HG02759 (cell line): ENCODE measurements at regions not wholly inside any gene's neighbourhood (a gene's known extent, or its start where the extent isn't known, plus 50 kb on each side); places are given as distances from the start of the nearest gene placed in this dataset.
"Not testable (repeated sequence)": the region's sequence is repeated elsewhere in the genome, so short reads cannot be mapped to it uniquely, and the experiment has no call there.

Source experiments
- ATAC-seq: cut with Tn5 transposase; IDR thresholded peaks from one replicate; pipeline ENCODE4 v1.9.1; 2021; ENCODE audit warnings: mild to moderate bottlenecking, moderate library complexity; ENCODE audit not compliant: unreplicated experiment

DNA sequence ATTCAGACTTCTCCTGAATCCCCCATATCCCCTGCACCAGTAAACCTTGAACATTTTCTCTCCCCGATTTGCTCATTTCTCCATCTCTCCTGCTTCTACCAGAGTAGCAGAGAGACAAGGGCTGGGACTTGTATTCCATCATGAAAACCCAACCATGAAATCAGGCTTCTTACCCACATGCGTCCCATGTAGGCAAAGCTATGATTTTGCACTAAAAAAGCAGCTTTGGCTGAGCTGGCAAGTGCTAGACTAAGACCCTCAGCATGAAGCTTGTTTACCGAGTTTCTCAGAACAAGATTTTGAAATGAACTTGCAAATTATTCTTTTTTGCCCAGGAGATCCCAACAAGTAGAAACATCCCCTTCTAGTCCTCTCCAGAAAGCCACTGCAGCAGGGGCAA, 80.3 kb upstream of the RFLNA start:
- ATAC-seq: no peak

DNA sequence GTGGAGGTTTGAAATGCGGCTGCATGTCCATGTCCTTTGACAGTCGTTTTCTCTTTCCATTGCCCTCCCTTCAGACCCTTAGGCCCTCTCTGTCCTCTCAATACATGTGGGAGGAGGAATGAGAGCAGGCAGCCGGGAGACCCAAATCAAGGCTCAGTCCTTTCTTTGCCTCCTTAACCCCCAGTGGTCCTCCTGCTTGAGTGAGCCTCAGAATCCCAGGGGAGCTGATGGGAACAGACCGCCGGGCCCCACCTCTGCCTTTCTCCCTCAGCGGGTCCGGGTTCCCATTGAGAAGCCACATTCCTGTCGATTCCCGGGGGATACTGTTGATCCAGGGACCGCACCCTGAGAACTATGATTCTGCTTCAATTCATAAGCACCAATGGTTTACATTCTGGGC, 77.9 kb upstream of the RFLNA start:
- ATAC-seq: no peak

DNA sequence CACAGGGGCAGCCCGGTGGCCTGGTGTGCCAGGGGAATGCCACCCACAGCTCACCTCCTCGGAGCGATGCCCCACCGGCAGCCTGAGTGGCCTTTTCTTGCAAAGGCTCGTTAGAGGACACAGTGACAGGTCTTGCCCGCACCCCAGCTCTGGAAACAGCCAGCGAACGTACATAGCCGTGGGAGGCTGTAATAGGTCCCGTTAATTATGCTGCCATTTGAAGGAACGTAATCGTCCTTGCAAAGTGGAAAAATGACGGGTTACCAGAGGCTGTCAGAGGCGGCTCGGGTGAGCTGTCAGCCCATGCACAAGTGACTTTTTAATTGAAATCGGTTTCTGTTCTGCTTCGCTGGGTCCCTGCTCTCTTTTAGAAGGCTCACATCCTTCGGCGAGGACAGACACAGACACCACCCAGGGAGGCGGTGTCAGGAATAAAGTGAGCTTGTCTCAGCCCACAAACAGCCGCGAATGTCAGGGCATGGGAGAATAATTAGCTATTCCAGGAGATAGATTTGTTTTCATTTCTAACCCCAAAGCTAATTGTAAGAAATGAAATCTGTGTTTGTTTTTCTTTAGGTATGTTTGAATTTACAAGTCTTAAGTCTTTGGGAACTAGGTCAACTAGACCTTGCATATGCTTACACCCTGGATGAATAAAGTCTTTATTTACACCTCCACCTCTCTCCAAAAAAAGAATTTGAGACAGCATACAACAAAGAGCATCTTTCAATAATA, 77.2 kb upstream of the RFLNA start:
- ATAC-seq: no peak

DNA sequence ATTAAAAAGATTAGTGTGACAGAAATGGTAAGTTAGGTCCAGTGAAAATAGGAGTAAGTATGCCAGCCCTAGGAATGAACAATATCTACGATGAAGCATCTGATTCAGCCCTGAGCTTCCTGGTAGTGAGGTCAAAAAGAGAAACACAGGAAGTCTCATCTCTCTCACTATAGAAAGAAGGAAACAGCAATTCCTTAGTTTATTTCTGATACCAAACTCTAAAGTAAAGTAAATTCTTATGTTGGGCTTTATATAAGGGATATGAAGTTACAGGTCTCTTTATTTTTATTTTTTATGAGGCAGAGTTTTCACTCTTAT, 76.7 kb upstream of the RFLNA start:
- ATAC-seq: no peak

DNA sequence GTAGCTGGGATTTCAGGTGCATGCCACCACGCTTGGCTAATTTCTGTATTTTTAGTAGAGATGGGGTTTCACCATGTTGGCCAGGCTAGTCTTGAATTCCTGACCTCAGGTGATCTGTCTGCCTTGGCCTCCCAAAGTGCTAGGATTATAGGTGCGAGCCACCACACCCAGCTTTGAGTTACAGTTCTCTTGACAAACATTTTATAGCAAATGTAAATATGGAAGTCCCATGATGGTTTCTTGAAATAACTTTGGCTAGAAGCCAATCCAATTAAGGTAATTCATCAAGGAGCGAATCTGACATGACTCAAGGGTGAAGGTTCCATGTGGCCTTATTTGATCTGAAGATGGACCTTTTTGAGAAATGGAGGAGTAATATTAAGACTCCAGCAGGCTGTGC, 76.2 kb upstream of the RFLNA start:
- ATAC-seq: not testable (repeated sequence)

DNA sequence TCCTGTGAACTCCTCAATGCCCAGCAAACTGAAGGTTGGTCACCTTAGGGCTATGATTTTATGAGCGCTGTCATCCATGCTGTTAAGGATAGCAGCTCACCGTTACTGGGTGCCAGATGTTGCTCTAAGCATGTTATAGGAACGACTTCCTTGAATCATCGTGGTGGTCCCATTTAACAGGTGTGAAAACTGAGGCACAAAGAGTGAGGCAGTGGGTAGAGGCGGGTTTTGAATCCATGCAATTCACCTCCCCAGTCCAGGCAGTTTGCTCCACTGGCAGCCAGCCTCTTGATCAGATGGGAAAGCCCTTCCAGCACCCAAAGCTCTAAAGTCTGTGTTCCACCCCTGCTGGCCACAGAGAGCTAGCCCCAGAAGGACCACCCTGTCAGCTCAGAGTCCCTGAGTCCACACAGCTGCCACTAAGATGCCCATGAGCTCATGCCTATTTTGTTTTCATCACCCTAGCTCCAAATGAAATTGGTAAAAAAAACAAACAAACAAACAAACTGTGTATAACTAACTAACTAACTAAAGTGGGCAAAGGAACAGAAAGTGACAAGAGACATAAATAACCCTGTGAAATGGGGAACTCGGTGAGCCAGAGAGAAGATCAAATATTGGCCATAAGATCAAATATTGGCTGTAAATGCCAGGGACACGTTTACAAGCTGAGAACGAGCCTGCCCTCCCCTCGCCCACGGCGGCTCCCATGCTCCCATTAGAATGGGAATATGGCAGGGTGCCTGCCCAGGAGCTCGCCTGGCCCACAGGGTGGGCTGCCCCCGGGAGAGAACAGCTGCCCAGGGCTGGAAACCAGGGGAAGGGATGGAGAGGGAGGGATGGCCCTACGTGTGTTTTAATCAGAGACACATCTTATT, 72.3 kb upstream of the RFLNA start:
- ATAC-seq: no peak

DNA sequence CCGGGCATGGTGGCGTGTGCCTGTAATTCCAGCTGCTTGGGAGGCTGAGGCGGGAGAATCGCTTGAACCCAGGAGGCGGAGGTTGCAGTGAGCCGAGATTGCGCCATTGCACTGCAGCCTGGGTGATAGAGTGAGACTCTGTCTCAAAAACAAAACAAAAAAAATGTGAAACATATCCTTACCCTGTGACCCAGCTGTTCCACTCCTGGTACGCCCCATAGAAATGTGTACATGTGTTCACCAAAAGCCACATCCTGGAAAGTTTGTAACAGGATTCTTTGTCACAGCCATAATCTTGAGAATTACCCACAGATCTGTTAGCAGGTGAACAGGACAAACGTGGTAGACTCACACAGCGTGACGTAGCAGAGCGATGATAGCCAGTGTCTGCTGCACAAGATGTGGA, 71.2 kb upstream of the RFLNA start:
- not testable (repeated sequence) for ATAC-seq

DNA sequence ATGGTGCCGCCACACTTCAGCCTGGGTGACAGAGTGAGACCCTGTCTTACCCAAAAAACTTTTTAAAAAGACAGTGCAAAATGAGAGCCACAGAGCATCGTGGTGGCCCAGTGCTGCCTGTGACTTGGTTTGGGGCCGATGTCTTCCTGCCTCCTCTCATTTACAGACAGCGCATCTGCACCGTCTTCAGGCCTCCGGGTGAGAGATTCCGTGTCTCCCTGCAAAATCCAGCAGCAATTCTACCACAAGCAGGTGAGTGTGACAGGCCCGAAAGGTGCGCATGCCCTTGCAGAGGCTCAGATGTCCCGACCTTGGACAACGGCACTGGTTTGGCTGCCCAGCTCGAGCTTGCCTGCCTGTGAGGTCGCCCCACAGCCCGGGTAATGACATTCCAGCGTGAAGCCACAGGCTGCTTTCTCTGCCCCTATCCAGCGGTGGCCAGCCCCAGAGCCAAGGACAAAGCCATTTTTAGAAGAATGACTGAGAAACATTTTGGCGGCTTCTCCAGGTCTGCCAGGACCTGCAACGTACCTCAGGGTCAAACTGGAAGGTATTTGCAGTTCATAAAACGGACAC, 70.3 kb upstream of the RFLNA start:
- ATAC-seq: no peak

DNA sequence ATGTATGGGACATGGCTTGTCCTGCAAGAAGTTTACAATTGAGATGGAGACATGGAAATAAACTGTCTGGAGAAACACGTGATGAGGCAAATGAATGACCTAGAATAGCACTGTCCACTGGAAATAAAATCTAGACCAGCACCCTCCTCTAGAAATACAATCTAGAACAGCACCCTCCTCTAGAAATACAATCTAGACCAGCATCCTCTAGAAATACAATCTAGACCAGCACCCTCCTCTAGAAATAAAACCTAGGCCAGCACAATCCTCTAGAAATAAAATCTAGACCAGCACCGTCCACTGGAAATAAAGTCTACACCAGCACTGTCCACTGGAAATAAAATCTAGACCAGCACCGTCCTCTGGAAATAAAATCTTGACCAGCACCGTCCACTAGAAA, 69.2 kb upstream of the RFLNA start:
- ATAC-seq: no peak

DNA sequence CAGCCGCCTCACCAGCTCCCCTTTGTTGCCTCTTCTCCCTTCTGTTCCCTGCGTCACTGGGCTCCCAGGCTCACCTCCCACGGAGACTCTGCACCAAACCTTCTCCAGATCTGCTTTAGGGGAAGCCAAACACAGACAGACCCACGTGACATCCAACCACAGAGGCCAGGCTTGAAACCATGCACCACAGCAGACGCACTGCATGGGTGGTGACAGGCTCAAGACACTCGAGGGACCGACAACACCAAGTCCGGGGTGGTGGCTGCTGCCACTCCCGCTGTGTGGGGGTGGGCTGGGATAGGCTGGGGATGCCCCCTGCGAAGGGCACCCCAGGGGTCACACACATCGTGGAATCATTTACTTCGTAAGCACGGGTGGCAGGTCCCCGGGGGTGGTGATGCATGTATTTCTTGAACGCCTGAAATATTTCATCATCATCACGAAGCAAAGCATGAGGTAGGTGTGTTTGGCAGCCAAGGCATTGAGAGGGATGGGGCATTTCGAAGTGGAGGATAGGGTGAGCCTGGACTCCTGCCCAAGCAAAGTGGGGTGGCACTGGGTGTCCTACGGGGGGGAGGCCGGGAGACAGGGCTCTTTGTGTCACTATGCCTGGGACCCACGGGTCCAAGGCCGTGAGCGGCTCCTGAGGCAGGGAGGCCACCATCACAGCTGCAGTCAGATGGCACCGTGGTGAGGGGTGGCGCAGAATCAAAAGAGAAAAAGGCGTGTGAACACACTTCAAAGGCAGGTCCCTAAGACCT, 66.8 kb upstream of the RFLNA start:
- ATAC-seq: no peak

DNA sequence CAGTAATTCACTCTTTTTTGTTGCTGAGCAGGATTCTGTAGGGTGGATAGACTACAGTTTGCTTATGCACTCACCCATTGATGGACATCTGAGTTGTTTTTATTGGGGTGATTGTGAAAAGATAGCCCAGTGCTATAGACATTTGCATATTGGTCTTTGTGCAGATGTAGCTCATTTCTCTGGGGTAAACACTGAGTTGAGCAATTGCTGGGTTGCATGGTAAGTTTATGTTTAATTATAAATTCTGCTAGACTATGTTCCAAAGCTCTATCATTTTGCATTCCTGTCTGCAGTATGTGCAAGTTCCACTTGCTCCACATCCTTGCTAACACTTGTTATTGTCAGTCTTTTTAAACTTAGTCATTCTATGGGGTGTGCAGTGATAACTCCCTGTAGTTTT, 65.4 kb upstream of the RFLNA start:
- ATAC-seq: no peak

DNA sequence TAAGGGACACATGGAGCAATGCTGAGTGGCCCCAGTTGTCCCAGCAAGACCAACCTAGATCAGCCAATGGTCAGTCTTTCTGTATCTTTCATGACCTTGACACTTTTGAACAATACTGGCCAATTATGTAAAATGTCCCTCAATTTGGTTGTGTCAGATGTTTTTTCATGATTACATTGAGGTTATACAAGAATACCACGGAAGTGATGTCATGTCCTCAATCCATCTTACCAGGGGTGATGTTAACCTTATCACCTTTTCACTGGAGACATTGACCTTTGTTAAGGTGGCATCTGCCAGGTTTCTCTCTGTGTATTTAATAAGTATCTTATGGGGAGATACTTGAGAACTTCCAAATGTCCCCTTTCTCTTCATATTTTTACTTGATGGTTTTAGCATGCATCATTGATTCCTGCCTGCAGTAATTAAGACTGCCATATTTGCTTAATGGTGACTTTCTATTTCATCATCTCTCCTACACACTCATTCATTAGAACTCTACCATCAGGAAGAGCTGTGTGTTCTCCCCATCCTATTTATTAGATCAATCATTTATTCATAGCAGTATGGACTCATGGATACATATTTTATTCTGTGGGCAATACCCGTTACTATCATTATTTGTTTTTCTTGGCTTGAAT, 64.7 kb upstream of the RFLNA start:
- no peak for ATAC-seq

DNA sequence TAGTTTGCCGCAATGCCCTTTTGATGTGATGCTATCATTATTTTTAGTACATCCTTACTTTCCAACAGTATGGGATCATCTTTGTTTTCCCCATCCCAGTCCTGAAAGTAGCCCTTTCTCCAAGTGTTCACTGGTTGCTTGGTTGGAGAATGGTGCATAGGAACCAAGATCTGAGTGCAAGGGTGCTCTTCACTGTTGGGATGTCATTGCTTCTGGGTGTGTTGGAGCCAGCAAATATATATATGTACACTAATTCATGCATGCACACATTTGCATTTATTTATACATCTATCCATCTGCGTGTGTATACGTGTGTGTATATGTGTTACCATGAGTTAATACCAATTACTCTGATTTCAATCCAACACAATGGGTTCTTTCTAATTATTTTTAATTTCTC, 64.1 kb upstream of the RFLNA start:
- ATAC-seq: no peak

DNA sequence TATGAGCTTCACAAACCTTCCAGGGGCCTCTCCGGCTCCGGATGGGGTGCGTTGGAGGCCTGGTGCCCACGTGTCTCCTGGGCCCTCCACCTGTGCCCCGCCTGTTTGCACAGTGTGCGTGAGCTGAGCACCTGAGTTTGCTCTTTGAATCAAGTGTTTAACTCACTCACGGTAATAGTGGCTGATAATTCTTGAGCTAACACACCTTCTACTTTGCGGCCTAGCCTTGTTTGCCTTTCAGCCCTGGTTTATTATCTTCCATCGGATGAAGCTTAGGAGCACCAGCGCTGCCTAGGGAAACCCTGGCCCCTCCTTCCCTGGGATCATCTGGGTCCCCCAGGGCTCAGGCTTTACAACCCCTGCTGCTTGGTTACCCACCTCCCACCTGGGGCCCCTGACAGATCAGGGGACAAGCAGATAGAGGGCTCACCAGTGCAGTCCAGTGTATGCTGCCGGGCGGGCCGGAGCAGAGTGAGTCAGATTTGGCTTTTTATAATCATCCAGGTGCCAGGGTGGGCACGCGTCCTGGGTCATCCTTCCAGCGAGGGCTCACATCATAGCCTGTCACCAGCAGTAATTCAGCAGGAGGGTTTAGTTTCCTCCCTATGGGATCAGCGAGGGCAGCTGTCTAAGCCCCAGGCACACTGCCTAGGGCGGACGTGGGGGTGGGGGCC, 62.8 kb upstream of the RFLNA start:
- ATAC-seq: no peak

DNA sequence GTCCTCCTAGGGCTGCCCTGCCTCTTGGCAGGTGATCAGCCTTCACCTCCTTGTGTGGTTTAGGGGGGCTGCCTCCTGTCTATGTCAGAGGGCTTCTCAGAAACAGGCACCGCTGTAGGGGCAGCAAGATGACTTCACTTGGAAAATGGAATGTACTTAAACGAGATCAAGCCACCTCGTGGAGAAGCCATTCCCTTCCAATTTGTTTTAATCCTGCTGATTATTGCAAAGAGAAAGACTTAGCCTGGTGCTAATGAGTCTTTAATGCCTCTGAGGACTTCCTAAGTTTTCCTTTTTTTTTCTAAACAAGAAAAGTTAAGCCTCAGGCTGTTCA, 62.3 kb upstream of the RFLNA start:
- ATAC-seq: no peak

DNA sequence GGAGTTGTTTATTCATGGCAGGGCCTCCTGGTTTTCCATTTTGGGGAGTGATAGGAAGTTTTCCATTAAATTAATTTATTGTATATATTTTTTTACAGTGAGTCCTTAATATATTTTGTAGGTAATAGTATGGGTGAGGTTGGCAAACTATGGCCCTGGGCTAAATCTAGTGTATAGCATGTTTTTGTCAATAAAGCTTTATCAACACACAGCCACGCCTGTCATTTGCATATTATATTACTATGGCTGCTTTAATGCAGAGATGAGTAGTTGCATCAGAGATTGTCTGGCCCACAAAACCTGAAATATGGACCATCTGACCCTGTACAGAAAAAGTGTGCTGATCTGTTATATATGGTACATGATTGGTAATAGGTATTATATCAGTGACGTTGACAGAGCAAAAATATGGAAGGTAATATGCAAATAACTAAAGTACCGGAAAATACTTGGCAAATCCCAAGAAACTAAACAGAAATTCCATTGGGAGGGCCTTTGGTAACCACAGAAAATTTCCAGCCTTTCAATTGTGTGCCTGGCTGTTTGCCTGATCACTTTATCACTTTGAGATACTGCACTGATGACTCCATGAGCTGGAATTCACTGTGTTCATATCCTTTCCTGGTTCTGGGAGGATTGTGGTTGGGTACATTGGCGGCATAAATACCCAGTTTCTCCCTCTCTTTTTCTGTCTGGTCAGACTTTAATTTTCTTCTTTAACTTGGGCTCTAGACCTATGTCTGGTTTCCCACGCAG, 61.7 kb upstream of the RFLNA start:
- ATAC-seq: no peak

DNA sequence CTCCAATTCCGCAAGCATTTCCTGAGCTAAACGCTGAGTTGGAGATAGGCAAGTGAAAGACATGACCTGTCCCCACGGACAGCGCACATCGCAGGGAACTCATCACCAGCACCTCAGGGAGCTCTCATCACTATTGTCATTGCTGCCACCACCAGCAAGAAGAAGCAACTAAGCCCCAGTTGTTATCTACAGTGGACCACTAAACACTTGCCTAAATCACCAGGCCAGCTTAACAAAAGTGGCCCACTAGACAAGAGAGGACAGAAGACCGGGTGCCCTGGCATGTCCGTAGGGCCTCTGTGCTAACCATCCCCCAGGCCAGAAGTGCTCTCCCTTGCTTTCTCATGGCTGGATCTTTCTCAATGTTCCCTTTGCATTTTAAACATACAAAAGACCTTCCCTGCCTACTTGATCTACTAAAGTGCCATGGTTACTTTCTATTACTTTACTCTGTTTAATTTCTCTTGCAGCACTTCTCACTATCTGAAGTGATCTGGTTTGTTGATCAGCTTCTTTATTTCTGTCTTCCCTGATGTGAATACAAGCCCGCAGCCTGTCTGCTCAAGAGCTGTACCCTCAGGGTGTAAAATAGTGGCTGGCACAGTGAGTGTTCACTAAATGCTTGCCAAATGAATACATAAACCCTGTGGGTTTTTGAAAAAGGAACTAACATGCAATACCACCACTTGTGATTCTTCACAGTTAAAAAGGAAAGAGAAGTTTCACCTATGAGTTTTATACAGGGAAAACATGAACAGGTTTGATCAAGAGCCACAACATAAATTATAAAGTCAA, 60.9 kb upstream of the RFLNA start:
- no peak for ATAC-seq

DNA sequence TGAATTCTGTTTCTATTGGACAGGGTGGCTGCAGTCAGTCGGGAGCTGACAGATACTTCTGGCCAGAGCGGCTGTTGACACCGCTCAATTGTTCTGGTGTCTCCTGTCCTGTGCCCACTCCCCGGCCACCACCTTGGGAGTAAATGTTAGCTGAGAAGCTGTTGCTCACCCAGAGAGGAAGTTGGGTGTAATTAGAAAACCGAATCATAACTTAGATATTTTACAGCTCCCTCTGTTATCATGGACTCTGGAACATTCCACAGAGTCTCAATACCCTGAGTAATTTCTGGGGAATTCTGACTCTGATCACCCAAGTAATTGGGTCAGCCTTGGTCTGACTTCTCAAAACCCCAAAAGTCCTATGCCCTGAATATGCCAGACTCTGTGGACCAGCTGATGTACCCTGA, 58.3 kb upstream of the RFLNA start:
- no peak for ATAC-seq

DNA sequence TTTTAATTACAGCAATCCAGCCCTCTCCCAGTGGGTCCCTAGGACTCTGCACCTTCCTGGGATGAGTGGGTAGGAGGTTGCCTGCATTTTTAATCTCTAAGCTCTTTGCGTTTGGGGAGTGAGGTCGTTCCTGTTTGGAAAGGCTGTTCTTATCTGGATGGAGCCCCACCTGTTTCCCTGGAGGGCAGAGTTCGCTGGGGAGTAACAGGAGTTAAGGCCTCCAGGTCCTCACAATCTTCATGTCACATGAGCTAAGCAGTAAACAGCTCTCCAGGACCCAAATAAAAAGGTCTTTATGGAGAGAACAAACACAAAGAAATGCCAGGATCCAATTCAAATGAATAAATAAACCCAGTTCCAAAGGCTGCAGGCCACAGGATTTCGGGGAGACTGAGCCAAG, 56.0 kb upstream of the RFLNA start:
- ATAC-seq: no peak
